PC-9 (cell line): ENCODE measurements at regions not wholly inside any gene's neighbourhood (a gene's known extent, or its start where the extent isn't known, plus 50 kb on each side); places are given as distances from the start of the nearest gene placed in this dataset.

Source experiments
- CTCF ChIP-seq: fragments of 200-600 bp; sonication (generic); conservative IDR thresholded peaks from 2 replicates; pipeline ENCODE4 v1.6.1; 2017; ENCODE audit warnings: mixed run types, antibody characterized with exemption, mild to moderate bottlenecking, moderate library complexity
- EZH2 ChIP-seq: fragments of 200-600 bp; sonication (generic); IDR thresholded peaks from 2 replicates; pipeline ENCODE4 v1.8.0; 2017; ENCODE audit warnings: antibody characterized with exemption, low read depth

GRCh38 chr6:84521511-84521910 lies 242.9 kb downstream of the TBX18 start:
- TF ChIP-seq CTCF (no peak), EZH2 (no peak)
